ENCODE measurements at regions not wholly inside any gene's neighbourhood (a gene's known extent, or its start where the extent isn't known, plus 50 kb on each side); places are given as distances from the start of the nearest gene placed in this dataset.

DNA sequence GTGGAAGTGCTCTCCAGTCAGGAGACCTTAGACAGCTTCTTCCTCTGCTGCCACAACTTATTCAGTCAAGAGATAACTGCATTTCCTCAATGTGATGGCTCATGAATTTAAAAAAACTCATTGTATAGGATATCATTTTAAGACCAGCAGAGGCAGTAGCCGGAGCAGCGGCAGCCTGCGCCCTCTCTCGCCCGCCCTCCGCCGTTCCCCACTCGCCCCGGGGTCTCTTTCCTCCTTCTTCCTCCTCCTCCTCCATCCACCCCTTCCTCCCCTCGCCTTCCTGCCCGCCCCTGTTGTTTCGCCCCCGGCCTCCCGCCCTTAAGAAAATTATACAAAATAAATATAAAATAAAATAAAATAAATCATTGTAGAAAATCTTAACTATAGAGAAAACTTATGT, 687.6 kb downstream of the FLRT2 start:
- no peak for TF ChIP-seq POLR2A (IDR thresholded peaks at IDR 0.05)
- TF ChIP-seq, protein P1, sequence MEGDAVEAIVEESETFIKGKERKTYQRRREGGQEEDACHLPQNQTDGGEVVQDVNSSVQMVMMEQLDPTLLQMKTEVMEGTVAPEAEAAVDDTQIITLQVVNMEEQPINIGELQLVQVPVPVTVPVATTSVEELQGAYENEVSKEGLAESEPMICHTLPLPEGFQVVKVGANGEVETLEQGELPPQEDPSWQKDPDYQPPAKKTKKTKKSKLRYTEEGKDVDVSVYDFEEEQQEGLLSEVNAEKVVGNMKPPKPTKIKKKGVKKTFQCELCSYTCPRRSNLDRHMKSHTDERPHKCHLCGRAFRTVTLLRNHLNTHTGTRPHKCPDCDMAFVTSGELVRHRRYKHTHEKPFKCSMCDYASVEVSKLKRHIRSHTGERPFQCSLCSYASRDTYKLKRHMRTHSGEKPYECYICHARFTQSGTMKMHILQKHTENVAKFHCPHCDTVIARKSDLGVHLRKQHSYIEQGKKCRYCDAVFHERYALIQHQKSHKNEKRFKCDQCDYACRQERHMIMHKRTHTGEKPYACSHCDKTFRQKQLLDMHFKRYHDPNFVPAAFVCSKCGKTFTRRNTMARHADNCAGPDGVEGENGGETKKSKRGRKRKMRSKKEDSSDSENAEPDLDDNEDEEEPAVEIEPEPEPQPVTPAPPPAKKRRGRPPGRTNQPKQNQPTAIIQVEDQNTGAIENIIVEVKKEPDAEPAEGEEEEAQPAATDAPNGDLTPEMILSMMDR (IDR thresholded peaks at IDR 0.05): no peak
